ENCODE measurements at regions not wholly inside any gene's neighbourhood (a gene's known extent, or its start where the extent isn't known, plus 50 kb on each side); places are given as distances from the start of the nearest gene placed in this dataset.

GRCh38 chr14:97649752-97650151 is 852.6 kb downstream of the VRK1 start:
- H3K4me3 ChIP-seq (ENCODE audit: low read depth, low read length), result no peak overlapping the region
- DNase-seq (ENCODE audit: low read depth), result no peak
- no peak for TF ChIP-seq CTCF (conservative IDR thresholded peaks at IDR 0.05; ENCODE audit: low read depth, low read length)

- DNase-seq (ENCODE audit: low read depth), result no peak
- no peak for TF ChIP-seq CTCF (conservative IDR thresholded peaks at IDR 0.05; ENCODE audit: low read depth, low read length)
- H3K4me3 ChIP-seq (ENCODE audit: low read depth, low read length), result no peak overlapping the region
Measured at GRCh38 chr14:97655169-97655948, 858.2 kb downstream of the VRK1 start.

GRCh38 chr14:97657609-97658008 is 860.4 kb downstream of the VRK1 start:
- no peak for TF ChIP-seq CTCF (conservative IDR thresholded peaks at IDR 0.05; ENCODE audit: low read depth, low read length)
- H3K4me3 ChIP-seq (ENCODE audit: low read depth, low read length), result no peak overlapping the region
- DNase-seq (ENCODE audit: low read depth), result no peak

GRCh38 chr14:97687944-97688630 is 890.9 kb downstream of the VRK1 start:
- DNase-seq (ENCODE audit: low read depth), result no peak
- TF ChIP-seq CTCF (conservative IDR thresholded peaks at IDR 0.05; ENCODE audit: low read depth, low read length), result no peak
- no peak overlapping the region for H3K4me3 ChIP-seq (ENCODE audit: low read depth, low read length)

GRCh38 chr14:97688631-97689336 is 891.6 kb downstream of the VRK1 start:
- TF ChIP-seq CTCF (conservative IDR thresholded peaks at IDR 0.05; ENCODE audit: low read depth, low read length), result no peak
- no peak for DNase-seq (ENCODE audit: low read depth)
- no peak overlapping the region for H3K4me3 ChIP-seq (ENCODE audit: low read depth, low read length)

- TF ChIP-seq CTCF (conservative IDR thresholded peaks at IDR 0.05; ENCODE audit: low read depth, low read length), result no peak
Measured at GRCh38 chr14:97692084-97692483, 894.9 kb downstream of the VRK1 start.

More at GRCh38 chr14:97692084-97692483, 894.9 kb downstream of the VRK1 start:
- no peak overlapping the region for H3K4me3 ChIP-seq (ENCODE audit: low read depth, low read length)
- DNase-seq (ENCODE audit: low read depth), result no peak

All from epithelial cell of proximal tubule (primary cell).